SW 1271 (cell line): ENCODE measurements at regions not wholly inside any gene's neighbourhood (a gene's known extent, or its start where the extent isn't known, plus 50 kb on each side); places are given as distances from the start of the nearest gene placed in this dataset.

Experiments used
- DNase-seq, 2 experiments: peaks; one replicate each; lab custom pipeline; 2025; lab: John Stamatoyannopoulos, UW

GRCh38 chr13:72530471-72530870 lies 197.0 kb downstream of the MZT1 start:
- no peak for DNase-seq

GRCh38 chr13:72527333-72527732 lies 200.1 kb downstream of the MZT1 start:
- no peak for DNase-seq

- no peak for DNase-seq
Measured at GRCh38 chr13:72523593-72523992, 203.8 kb downstream of the MZT1 start.

GRCh38 chr13:72523049-72523448 lies 204.4 kb downstream of the MZT1 start:
- no peak for DNase-seq

- DNase-seq, result no peak
Measured at GRCh38 chr13:72521940-72522661, 205.3 kb downstream of the MZT1 start.

GRCh38 chr13:72514146-72514545 lies 213.3 kb downstream of the MZT1 start:
- no peak for DNase-seq

GRCh38 chr13:72508392-72508791 lies 219.0 kb downstream of the MZT1 start:
- DNase-seq, result no peak

GRCh38 chr13:72507416-72508199 lies 219.8 kb downstream of the MZT1 start:
- DNase-seq, result no peak

GRCh38 chr13:72506706-72507105 lies 220.7 kb downstream of the MZT1 start:
- no peak for DNase-seq

- no peak for DNase-seq
Measured at GRCh38 chr13:72505376-72505775, 222.1 kb downstream of the MZT1 start.

GRCh38 chr13:72504131-72504841 lies 223.1 kb downstream of the MZT1 start:
- no peak for DNase-seq

- DNase-seq, result no peak
Measured at GRCh38 chr13:72500851-72501250, 226.6 kb downstream of the MZT1 start.

- no peak for DNase-seq
Measured at GRCh38 chr13:72495681-72496080, 231.7 kb downstream of the MZT1 start.

GRCh38 chr13:72489751-72490150 lies 237.7 kb downstream of the MZT1 start:
- DNase-seq, result no peak

- no peak for DNase-seq
Measured at GRCh38 chr13:72473321-72473720, 254.1 kb downstream of the MZT1 start.

GRCh38 chr13:72469906-72470305 lies 257.5 kb downstream of the MZT1 start:
- DNase-seq, result no peak

- DNase-seq, result no peak
Measured at GRCh38 chr13:72463561-72463960, 263.9 kb downstream of the MZT1 start.

- no peak for DNase-seq
Measured at GRCh38 chr13:72462726-72463125, 264.7 kb downstream of the MZT1 start.

- no peak for DNase-seq
Measured at GRCh38 chr13:72462166-72462565, 265.3 kb downstream of the MZT1 start.

- no peak for DNase-seq
Measured at GRCh38 chr13:72458701-72459100, 268.7 kb downstream of the MZT1 start.

GRCh38 chr13:72457151-72457550 lies 270.3 kb downstream of the MZT1 start:
- no peak for DNase-seq

GRCh38 chr13:72456486-72456885 lies 270.9 kb downstream of the MZT1 start:
- DNase-seq, result no peak

GRCh38 chr13:72453161-72453560 lies 274.3 kb downstream of the MZT1 start:
- no peak for DNase-seq
